ENCODE measurements at regions not wholly inside any gene's neighbourhood (a gene's known extent, or its start where the extent isn't known, plus 50 kb on each side); places are given as distances from the start of the nearest gene placed in this dataset.

DNA sequence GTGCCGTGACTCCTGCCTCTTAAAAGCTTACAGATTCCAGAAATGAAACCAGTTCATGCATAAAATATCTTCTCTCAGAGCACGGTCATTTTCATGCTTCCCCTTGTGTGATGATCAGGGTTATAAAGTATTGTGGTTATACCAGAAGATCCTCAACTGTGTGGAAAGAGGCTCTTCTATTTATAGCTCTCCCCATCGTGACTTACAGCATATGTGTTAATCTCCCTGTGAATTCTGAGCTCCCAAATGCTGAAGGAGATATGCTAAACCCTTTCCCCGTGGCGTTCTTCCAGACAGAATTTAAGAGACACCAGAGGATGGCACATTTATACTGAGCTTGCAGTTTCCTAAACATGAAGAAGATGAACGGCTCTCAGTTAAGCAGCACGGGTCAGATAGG lies 158.8 kb downstream of the CDH26 start:
- no peak for TF ChIP-seq CTCF (IDR thresholded peaks at IDR 0.05; ENCODE audit: insufficient read depth, low read length, poor library complexity, severe bottlenecking)
- no peak for TF ChIP-seq EZH2phosphoT487 (conservative IDR thresholded peaks at IDR 0.05; ENCODE audit: low read length)
